Urinary bladder (tissue), 3 donors: ENCODE measurements at regions not wholly inside any gene's neighbourhood (a gene's known extent, or its start where the extent isn't known, plus 50 kb on each side); places are given as distances from the start of the nearest gene placed in this dataset.
"Not testable (repeated sequence)": the region's sequence is repeated elsewhere in the genome, so short reads cannot be mapped to it uniquely, and the experiment has no call there.

ENCODE experiments used
- DNase-seq: peaks from one replicate; pipeline ENCODE4 v3.0.0-alpha.2; 2015; ENCODE audit errors: extremely low spot score
- H3K27ac ChIP-seq: one replicate; pipeline ENCODE4 v1.5.1; 2013; ENCODE audit warnings: low read depth, mild to moderate bottlenecking, moderate library complexity
- H3K36me3 ChIP-seq: one replicate; pipeline ENCODE4 v1.6.1; 2013; ENCODE audit warnings: mild to moderate bottlenecking, moderate library complexity; ENCODE audit not compliant: insufficient read depth
- H3K4me1 ChIP-seq: one replicate; pipeline ENCODE4 v1.6.1; 2013; ENCODE audit warnings: mild to moderate bottlenecking, moderate library complexity; ENCODE audit not compliant: insufficient read depth
- H3K4me3 ChIP-seq: one replicate; pipeline ENCODE4 v1.5.1; 2013; ENCODE audit warnings: low read depth, low read length
- WGBS: extraction: QIAGEN DNeasy Blood & Tissue Kit; methylation state at CpG from one replicate; pipeline ENCODE4 v1.1.7; 2013; 5-methylcytosine and 5-hydroxymethylcytosine counted together
- donor health status: healthy with polysubstance abuse.
- donor health status: healthy.

DNA sequence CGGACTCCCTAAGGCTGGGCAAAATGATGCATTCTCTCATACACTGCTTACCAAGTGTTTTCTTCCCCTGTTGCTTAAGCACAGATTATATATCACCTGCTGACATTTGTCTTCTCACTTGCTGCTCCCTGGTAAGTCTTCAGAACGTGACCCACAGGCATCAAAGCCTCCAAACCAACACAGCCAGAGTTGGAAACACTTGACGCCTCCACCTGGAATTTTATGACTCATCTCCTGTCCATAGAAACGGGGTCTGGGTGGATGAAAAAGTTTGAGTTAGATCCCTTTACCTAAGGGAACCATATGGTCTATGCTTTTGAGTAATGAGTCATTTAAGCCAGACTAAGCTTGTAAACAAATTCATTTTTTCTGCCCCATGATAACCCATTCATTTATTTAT lies 251.6 kb downstream of the USP46 start:
- 39% methylated on average over 4 of the region's 4 CpGs for WGBS
- H3K4me1 ChIP-seq, result no peaks in the 10 kb centered on the region
- no peak overlapping the region for H3K4me3 ChIP-seq
- no peak overlapping the region for H3K27ac ChIP-seq
- DNase-seq, result no peak
- H3K36me3 ChIP-seq, result no peaks in the 10 kb centered on the region

- DNase-seq, result no peak
- Histone ChIP-seq H3K36me3 (no peaks in the 10 kb centered on the region), H3K4me3 (no peak overlapping the region), H3K27ac (no peak overlapping the region), H3K4me1 (no peaks in the 10 kb centered on the region)
- 70% methylated on average over 1 of the region's 1 CpG for WGBS
These were observed 251.1 kb downstream of the USP46 start for GRCh38 chr4:52408032-52408431.

GRCh38 chr4:52408471-52408870 lies 250.6 kb downstream of the USP46 start:
- no peak overlapping the region for H3K27ac ChIP-seq
- DNase-seq, result no peak
- H3K4me3 ChIP-seq, result no peak overlapping the region
- 80% methylated on average over 6 of the region's 6 CpGs for WGBS
- H3K4me1 ChIP-seq, result no peaks in the 10 kb centered on the region
- no peaks in the 10 kb centered on the region for H3K36me3 ChIP-seq

- H3K27ac ChIP-seq, H3K36me3 ChIP-seq, H3K4me1 ChIP-seq, DNase-seq, H3K4me3 ChIP-seq: not testable (repeated sequence)
- 93% methylated on average over 18 of the region's 18 CpGs for WGBS
These were observed 249.3 kb downstream of the USP46 start for GRCh38 chr4:52409766-52410165.

DNA sequence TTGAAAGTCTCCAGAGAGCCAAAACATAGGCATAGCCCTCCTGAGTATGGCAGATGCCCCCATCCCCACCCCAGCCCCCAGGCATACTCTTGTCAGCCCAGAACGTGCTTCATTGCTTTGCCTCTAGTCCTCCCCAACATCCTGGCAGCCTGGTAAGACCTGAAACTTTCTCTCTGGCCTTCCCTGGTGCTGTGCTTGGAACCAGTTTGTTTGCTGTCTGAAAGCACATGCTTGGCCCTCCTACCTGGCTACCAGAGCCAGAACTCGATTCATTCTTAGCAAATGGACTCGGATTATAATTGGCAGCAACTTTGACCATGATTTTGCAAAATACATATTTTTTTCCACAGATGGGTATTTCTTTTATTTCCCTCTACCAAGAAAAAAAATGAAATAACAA lies 248.1 kb downstream of the USP46 start:
- H3K4me1 ChIP-seq, result no peaks in the 10 kb centered on the region
- WGBS, result 81% methylated on average over 3 of the region's 3 CpGs
- H3K27ac ChIP-seq, result no peak overlapping the region
- no peak overlapping the region for H3K4me3 ChIP-seq
- H3K36me3 ChIP-seq, result no peaks in the 10 kb centered on the region
- DNase-seq, result no peak

GRCh38 chr4:52420330-52420729 lies 238.8 kb downstream of the USP46 start:
- no peak for DNase-seq
- no peaks in the 10 kb centered on the region for H3K36me3 ChIP-seq
- 94% methylated on average over 5 of the region's 5 CpGs for WGBS
- no peaks in the 10 kb centered on the region for H3K4me1 ChIP-seq
- H3K4me3 ChIP-seq, result no peak overlapping the region
- no peak overlapping the region for H3K27ac ChIP-seq

DNA sequence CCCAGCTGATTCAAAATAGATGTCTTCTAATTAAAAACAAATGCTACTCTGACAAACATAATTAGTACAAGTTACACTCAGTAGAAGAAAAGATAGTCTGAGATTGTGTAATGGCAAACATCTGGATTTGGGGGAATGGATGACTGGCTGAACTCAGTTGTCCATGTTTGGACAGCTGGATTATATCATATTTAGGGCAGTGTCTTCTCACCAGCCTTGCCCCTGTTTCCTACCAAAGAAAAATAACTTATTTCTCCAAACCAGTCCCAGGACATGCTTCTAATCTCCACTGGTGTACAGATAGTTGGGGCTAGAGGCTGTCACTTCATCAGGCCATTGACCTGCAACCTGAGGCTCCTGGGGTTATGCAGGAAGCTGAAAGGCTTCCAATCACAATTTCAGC lies 237.3 kb downstream of the USP46 start:
- Histone ChIP-seq H3K36me3 (no peaks in the 10 kb centered on the region), H3K27ac (no peak overlapping the region), H3K4me1 (no peaks in the 10 kb centered on the region), H3K4me3 (no peak overlapping the region)
- DNase-seq, result no peak

DNA sequence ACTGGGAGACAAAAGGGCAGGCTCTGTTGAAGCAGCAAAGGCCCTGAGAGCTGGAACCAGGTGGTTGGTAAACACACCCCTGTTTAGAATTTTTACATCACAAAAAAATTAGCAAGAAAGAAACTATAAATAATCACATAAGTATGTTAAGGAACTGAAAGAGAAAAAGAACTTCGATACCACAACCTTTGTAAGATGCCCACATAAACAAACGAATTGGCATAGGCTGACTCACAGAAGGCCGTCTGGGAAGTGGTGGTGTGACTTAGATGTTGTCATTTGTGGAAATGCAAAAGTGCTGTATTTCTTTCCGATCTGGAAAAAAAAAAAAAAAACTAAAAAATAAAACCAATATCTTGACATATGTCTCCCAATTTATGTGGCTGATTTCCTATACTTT lies 235.1 kb downstream of the USP46 start:
- no peak for DNase-seq
- Histone ChIP-seq H3K36me3 (no peaks in the 10 kb centered on the region), H3K27ac (no peak overlapping the region), H3K4me1 (no peaks in the 10 kb centered on the region), H3K4me3 (no peak overlapping the region)
- WGBS, result 88% methylated on average over 4 of the region's 4 CpGs

- 61% methylated on average over 3 of the region's 3 CpGs for WGBS
- no peak overlapping the region for H3K27ac ChIP-seq
- DNase-seq, result no peak
- H3K36me3 ChIP-seq, result no peaks in the 10 kb centered on the region
- no peaks in the 10 kb centered on the region for H3K4me1 ChIP-seq
- no peak overlapping the region for H3K4me3 ChIP-seq
These were observed 233.3 kb downstream of the USP46 start for GRCh38 chr4:52425751-52426326.

DNA sequence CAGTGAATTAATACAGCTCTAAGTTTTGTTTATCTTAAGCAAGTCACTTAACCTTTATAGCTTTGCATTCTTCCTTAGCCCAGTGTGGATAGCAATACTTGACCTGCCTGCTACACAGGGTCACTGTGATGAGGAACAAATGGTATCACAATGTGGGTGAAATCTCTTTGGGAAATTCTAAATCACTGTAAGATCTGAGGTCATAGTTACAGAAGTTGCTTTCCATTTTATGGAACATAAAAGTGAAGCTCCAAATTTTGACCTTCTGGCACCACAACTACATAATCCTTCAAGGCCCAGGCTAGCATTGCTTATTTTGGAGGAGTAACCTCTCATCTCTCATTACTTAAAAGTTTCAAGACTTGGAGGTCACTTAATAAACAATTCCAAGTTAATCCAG lies 227.7 kb downstream of the USP46 start:
- Histone ChIP-seq H3K36me3 (no peaks in the 10 kb centered on the region), H3K4me3 (no peak overlapping the region), H3K27ac (no peak overlapping the region), H3K4me1 (no peaks in the 10 kb centered on the region)
- no peak for DNase-seq

- no peak for DNase-seq
- 82% methylated on average over 4 of the region's 4 CpGs for WGBS
- H3K4me3 ChIP-seq, result no peak overlapping the region
- no peaks in the 10 kb centered on the region for H3K36me3 ChIP-seq
- H3K4me1 ChIP-seq, result no peaks in the 10 kb centered on the region
- H3K27ac ChIP-seq, result no peak overlapping the region
These were observed 227.2 kb downstream of the USP46 start for GRCh38 chr4:52431869-52432268.

- not testable (repeated sequence) for H3K4me3 ChIP-seq, H3K36me3 ChIP-seq, H3K4me1 ChIP-seq, DNase-seq, H3K27ac ChIP-seq
- WGBS, result no CpG with 5 or more reads among the region's 1 CpG
These were observed 216.6 kb downstream of the USP46 start for GRCh38 chr4:52442524-52442923.

DNA sequence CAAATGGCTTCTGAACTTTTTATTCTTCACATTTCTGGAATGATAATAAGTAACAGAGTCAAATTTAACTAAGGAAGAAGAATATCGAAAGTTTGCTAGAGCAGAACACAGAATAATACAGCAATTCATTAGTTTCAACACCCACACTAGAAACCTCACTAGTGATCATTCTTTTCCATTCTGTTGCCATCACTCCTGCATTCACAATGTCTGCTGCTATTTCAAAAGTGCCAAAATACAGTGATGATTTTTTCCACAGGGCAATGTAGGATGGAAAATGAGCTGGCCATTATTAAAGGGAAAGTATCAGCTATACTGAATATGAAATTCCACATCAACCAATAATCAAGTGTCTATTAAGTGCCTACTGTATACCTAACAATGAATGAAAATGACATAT lies 186.7 kb downstream of the USP46 start:
- 85% methylated on average over 1 of the region's 1 CpG for WGBS
- H3K4me1 ChIP-seq, result no peaks in the 10 kb centered on the region
- no peak overlapping the region for H3K4me3 ChIP-seq
- no peaks in the 10 kb centered on the region for H3K36me3 ChIP-seq
- DNase-seq, result no peak
- no peak overlapping the region for H3K27ac ChIP-seq

DNA sequence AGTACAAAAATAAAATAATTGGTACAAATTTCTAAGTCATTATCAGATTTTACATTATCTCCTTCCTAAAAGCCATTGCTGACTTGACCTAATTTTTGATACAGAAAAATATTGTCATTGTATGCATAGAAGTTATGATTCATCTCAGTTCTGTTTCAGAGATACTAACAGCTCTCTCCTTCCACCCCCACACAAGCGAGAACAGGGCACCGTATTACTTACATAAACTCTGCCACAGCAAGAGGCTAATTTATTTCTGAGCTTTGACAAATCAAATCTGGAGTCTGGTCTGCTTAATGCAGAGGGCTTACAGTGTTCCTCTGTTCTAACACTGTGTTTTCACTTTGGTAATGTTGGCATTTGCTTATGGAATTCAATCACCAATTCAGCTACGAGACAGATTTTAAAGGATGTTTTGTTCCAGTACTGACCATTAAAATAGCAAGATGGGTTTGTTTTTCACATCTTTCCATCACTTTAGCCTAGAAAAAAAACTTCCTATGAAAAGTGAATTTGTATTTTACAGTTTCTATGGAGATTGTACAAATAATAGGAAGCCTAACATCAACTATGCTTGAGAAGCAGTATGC lies 181.8 kb downstream of the USP46 start:
- no peak overlapping the region for H3K27ac ChIP-seq
- no peak for DNase-seq
- no peak overlapping the region for H3K4me3 ChIP-seq
- no peaks in the 10 kb centered on the region for H3K36me3 ChIP-seq
- no peaks in the 10 kb centered on the region for H3K4me1 ChIP-seq
- 32% methylated on average over 3 of the region's 3 CpGs for WGBS
